ENCODE measurements at regions not wholly inside any gene's neighbourhood (a gene's known extent, or its start where the extent isn't known, plus 50 kb on each side); places are given as distances from the start of the nearest gene placed in this dataset.

- TF ChIP-seq GABPA (IDR thresholded peaks at IDR 0.05 in 1 of 2, conservative IDR thresholded peaks at IDR 0.05 in 1 of 2): no peak
- no peak for TF ChIP-seq EGR1 (IDR thresholded peaks at IDR 0.05; ENCODE audit: low read depth in 2 of 2)
- TF ChIP-seq RXRA (IDR thresholded peaks at IDR 0.05): no peak
- no peak for TF ChIP-seq RAD21 (IDR thresholded peaks at IDR 0.05)
Measured at GRCh38 chr14:48628870-48629269, 953.5 kb upstream of the MDGA2 start (continued).

- H3K9me3 ChIP-seq (ENCODE audit: control insufficient read depth in 4 of 4, low read length in 3 of 4): no peaks in the 10 kb centered on the region
- H3K27ac ChIP-seq (ENCODE audit: low read depth in 1 of 2, low read length in 2 of 2): no peak overlapping the region
- WGBS: 60% methylated on average over 1 of the region's 1 CpG
- no peak overlapping the region for H3K4me3 ChIP-seq (ENCODE audit: low read depth in 1 of 3, low read length in 3 of 3)
- H3K27me3 ChIP-seq (ENCODE audit: control insufficient read depth in 4 of 4, insufficient read depth in 4 of 4, low read length in 3 of 4): no peaks in the 10 kb centered on the region
- DNase-seq (ENCODE audit: low spot score): no peak
- H3K36me3 ChIP-seq (ENCODE audit: control insufficient read depth in 4 of 4, insufficient read depth in 3 of 4, low read depth in 1 of 4, low read length in 3 of 4): no peaks in the 10 kb centered on the region
- TF ChIP-seq CTCF (IDR thresholded peaks at IDR 0.05; ENCODE audit: low read depth, low read length, missing input control): no peak
- no peak for TF ChIP-seq ZBTB33 (IDR thresholded peaks at IDR 0.05)
- no peak for TF ChIP-seq GABPA (IDR thresholded peaks at IDR 0.05 in 1 of 2, conservative IDR thresholded peaks at IDR 0.05 in 1 of 2)
- no peak for TF ChIP-seq FOXA2 (IDR thresholded peaks at IDR 0.05)
- no peak for TF ChIP-seq HNF4A (conservative IDR thresholded peaks at IDR 0.05)
- TF ChIP-seq JUND (IDR thresholded peaks at IDR 0.05): no peak
- TF ChIP-seq, protein P1, sequence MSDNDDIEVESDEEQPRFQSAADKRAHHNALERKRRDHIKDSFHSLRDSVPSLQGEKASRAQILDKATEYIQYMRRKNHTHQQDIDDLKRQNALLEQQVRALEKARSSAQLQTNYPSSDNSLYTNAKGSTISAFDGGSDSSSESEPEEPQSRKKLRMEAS (IDR thresholded peaks at IDR 0.05): no peak
- no peak for TF ChIP-seq NR2F2 (IDR thresholded peaks at IDR 0.05)
- no peak for TF ChIP-seq YY1 (IDR thresholded peaks at IDR 0.05)
- no peak for TF ChIP-seq SP1 (IDR thresholded peaks at IDR 0.05)
- no peak overlapping the region for H3K9ac ChIP-seq (ENCODE audit: low read depth in 1 of 2, low read length in 2 of 2)
- H3K4me1 ChIP-seq (ENCODE audit: control insufficient read depth in 4 of 4, insufficient read depth in 4 of 4, low read length in 3 of 4): no peaks in the 10 kb centered on the region
Measured at GRCh38 chr14:48622980-48623379, 947.6 kb upstream of the MDGA2 start.

DNA sequence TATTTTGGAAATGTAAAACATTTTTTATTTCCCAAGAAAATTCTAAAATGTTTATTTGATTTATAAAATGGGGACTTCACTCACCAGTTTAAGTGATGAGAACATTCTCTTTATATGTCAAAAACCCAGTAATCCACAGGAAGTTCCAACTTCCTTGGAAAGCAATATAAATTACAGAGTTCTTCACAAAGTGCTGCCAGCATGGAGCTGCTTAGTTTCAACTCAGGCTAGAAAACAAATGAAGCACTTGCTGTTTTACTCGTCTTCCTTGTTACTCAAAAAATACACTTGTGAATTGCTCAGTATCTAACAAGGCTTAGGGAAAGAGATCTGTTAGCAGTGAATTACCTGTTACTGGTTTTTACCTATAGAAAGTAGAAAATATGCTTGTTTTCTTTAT is 942.7 kb upstream of the MDGA2 start:
- 33% methylated on average over 1 of the region's 1 CpG for WGBS
- TF ChIP-seq JUND (IDR thresholded peaks at IDR 0.05): no peak
- no peak for TF ChIP-seq YY1 (IDR thresholded peaks at IDR 0.05)
- no peak for TF ChIP-seq FOXA1 (IDR thresholded peaks at IDR 0.05)
- no peak for TF ChIP-seq GABPA (IDR thresholded peaks at IDR 0.05 in 1 of 2, conservative IDR thresholded peaks at IDR 0.05 in 1 of 2)
- H3K27me3 ChIP-seq (ENCODE audit: control insufficient read depth in 4 of 4, insufficient read depth in 4 of 4, low read length in 3 of 4): no peaks in the 10 kb centered on the region
- no peaks in the 10 kb centered on the region for H3K36me3 ChIP-seq (ENCODE audit: control insufficient read depth in 4 of 4, insufficient read depth in 3 of 4, low read depth in 1 of 4, low read length in 3 of 4)
- H3K4me1 ChIP-seq (ENCODE audit: control insufficient read depth in 4 of 4, insufficient read depth in 4 of 4, low read length in 3 of 4): no peaks in the 10 kb centered on the region
- H3K9me3 ChIP-seq (ENCODE audit: control insufficient read depth in 4 of 4, low read length in 3 of 4): no peaks in the 10 kb centered on the region
- H3K4me3 ChIP-seq (ENCODE audit: low read depth in 1 of 3, low read length in 3 of 3): no peak overlapping the region
- no peak for DNase-seq (ENCODE audit: low spot score)
- no peak overlapping the region for H3K27ac ChIP-seq (ENCODE audit: low read depth in 1 of 2, low read length in 2 of 2)
- H3K9ac ChIP-seq (ENCODE audit: low read depth in 1 of 2, low read length in 2 of 2): no peak overlapping the region

DNA sequence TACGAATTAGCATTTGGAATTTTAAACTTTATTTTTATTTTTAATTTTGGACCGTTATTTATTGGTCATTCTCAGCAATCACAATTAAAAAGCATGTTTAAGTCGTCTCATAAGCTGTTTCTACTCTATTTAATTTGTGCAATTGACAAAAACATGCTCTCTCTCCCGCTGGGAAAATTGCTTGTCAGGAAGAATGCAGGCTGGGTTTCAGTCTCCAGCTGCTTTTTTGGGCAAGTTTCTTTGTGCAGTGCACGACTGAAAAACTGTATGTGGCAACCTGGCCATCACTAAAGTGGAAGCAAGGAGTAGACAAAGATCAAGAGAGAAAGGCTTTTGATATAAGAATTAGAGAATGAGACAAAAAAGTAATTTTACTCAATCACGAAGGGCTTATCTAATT is 941.5 kb upstream of the MDGA2 start:
- no peak for DNase-seq (ENCODE audit: low spot score)
- H3K9me3 ChIP-seq (ENCODE audit: control insufficient read depth in 4 of 4, low read length in 3 of 4): peaks cover 0 to 1% (median 0%) of the 10 kb centered on the region in 4 donors
- H3K27me3 ChIP-seq (ENCODE audit: control insufficient read depth in 4 of 4, insufficient read depth in 4 of 4, low read length in 3 of 4): no peaks in the 10 kb centered on the region
- 47% methylated on average over 6 of the region's 6 CpGs for WGBS
- H3K9ac ChIP-seq (ENCODE audit: low read depth in 1 of 2, low read length in 2 of 2): no peak overlapping the region
- H3K4me1 ChIP-seq (ENCODE audit: control insufficient read depth in 4 of 4, insufficient read depth in 4 of 4, low read length in 3 of 4): no peaks in the 10 kb centered on the region
- H3K36me3 ChIP-seq (ENCODE audit: control insufficient read depth in 4 of 4, insufficient read depth in 3 of 4, low read depth in 1 of 4, low read length in 3 of 4): no peaks in the 10 kb centered on the region
- no peak overlapping the region for H3K27ac ChIP-seq (ENCODE audit: low read depth in 1 of 2, low read length in 2 of 2)
- H3K4me3 ChIP-seq (ENCODE audit: low read depth in 1 of 3, low read length in 3 of 3): no peak overlapping the region
- TF ChIP-seq JUND (IDR thresholded peaks at IDR 0.05): no peak
- TF ChIP-seq RXRA (IDR thresholded peaks at IDR 0.05): no peak
- TF ChIP-seq, protein P1 (IDR thresholded peaks at IDR 0.05): no peak
- TF ChIP-seq GABPA (IDR thresholded peaks at IDR 0.05 in 1 of 2, conservative IDR thresholded peaks at IDR 0.05 in 1 of 2): no peak
- TF ChIP-seq RAD21 (IDR thresholded peaks at IDR 0.05): no peak
- TF ChIP-seq FOXA1 (IDR thresholded peaks at IDR 0.05): no peak
- no peak for TF ChIP-seq SP1 (IDR thresholded peaks at IDR 0.05)
- TF ChIP-seq, protein P2, sequence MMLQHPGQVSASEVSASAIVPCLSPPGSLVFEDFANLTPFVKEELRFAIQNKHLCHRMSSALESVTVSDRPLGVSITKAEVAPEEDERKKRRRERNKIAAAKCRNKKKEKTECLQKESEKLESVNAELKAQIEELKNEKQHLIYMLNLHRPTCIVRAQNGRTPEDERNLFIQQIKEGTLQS (IDR thresholded peaks at IDR 0.05): no peak
- no peak for TF ChIP-seq FOXA2 (IDR thresholded peaks at IDR 0.05)
- no peak for TF ChIP-seq EGR1 (IDR thresholded peaks at IDR 0.05; ENCODE audit: low read depth in 2 of 2)
- TF ChIP-seq YY1 (IDR thresholded peaks at IDR 0.05): no peak
- TF ChIP-seq, protein P3, sequence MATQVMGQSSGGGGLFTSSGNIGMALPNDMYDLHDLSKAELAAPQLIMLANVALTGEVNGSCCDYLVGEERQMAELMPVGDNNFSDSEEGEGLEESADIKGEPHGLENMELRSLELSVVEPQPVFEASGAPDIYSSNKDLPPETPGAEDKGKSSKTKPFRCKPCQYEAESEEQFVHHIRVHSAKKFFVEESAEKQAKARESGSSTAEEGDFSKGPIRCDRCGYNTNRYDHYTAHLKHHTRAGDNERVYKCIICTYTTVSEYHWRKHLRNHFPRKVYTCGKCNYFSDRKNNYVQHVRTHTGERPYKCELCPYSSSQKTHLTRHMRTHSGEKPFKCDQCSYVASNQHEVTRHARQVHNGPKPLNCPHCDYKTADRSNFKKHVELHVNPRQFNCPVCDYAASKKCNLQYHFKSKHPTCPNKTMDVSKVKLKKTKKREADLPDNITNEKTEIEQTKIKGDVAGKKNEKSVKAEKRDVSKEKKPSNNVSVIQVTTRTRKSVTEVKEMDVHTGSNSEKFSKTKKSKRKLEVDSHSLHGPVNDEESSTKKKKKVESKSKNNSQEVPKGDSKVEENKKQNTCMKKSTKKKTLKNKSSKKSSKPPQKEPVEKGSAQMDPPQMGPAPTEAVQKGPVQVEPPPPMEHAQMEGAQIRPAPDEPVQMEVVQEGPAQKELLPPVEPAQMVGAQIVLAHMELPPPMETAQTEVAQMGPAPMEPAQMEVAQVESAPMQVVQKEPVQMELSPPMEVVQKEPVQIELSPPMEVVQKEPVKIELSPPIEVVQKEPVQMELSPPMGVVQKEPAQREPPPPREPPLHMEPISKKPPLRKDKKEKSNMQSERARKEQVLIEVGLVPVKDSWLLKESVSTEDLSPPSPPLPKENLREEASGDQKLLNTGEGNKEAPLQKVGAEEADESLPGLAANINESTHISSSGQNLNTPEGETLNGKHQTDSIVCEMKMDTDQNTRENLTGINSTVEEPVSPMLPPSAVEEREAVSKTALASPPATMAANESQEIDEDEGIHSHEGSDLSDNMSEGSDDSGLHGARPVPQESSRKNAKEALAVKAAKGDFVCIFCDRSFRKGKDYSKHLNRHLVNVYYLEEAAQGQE (IDR thresholded peaks at IDR 0.05): no peak
